Eye (tissue), 1 donor: ENCODE measurements at regions not wholly inside any gene's neighbourhood (a gene's known extent, or its start where the extent isn't known, plus 50 kb on each side); places are given as distances from the start of the nearest gene placed in this dataset.

Experiments
- DNase-seq: peaks from one replicate; pipeline ENCODE4 v3.0.0-alpha.2; 2015

DNA sequence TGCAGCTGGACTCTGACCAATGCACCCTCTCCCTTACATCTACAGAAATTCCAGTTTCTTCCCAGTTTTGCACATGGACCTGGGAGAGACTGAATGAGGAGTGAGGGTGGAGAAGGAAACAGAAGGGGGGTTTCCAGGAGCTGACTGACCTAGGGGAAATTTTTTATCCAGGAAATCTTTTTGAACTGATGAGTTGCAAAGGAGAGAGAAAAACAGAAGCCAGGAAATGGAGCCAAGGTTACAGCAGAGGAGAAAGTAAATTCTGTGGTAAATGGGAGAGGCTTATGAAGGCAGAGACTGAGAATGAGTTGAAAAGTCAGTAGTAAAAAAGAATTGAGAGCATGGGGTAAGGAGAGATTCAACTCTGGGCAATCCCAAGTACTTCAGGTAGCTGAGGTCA lies 192.8 kb downstream of the SMIM20 start:
- DNase-seq, result no peak

DNA sequence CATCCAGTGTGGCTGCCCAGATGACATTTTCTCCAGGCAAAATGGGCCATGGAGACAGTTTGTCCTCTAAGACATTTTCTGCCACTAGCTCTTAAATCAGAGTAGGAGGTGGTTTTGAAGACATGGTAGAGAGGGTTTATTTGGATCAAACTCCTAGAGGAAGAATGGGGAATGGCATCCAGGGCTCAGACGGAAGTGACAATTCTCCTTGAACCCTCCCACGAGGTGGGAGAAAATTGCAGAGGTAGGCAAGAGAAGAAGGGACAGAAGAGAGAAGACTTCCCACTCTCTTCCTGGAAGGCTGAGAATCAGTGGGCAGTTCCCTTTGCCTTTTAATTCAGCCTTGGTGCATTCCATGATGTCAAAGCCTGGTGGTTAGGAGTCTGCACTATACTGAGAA lies 194.0 kb downstream of the SMIM20 start:
- DNase-seq, result no peak

GRCh38 chr4:26110493-26110892 lies 196.5 kb downstream of the SMIM20 start:
- no peak for DNase-seq

DNA sequence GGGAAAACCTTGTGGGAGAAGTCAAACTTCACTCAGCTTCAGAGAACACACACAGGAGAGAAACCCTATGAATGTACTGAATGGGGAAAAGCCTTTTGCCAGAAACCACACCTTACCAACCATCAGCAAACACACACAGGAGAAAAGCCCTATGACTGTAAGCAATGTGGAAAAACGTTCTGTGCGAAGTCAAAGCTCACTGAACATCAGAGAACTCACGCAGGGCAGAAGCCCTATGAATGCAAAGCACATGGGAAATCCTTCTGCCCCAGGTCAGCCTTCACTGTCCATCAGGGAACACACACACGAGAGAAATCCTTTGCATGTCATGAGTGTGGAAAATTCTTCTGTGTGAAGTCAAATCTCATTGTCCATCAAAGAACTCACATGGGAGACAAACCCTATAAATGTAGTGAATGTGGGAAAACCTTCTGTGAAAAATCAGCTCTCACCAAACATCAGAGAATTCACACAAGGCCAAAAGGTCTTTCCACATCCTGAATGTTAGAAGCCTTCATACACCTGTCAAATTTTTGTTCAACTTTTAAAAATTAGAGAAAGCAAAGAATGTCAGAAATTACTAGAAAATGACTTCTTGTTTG lies 199.4 kb downstream of the SMIM20 start:
- no peak for DNase-seq

DNA sequence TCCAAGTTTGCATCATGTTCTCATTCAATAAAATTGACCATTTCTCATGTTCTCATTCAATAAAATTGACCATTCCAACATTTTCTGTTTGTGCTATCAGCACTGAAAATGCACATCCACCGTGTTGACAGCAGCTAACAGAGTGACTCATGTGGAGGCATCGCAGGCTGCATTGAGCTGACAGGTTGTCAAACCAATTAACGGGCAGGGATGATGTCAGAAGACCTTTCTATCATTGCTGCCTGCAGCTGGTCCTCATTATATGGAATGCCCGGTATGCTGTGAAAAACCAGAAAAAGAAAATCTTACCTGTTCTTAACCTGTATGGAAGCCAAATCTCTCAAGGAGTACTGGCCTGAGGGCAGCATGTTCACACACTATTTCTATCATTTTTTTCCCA lies 202.0 kb downstream of the SMIM20 start:
- peak; percentile 88 for DNase-seq

DNA sequence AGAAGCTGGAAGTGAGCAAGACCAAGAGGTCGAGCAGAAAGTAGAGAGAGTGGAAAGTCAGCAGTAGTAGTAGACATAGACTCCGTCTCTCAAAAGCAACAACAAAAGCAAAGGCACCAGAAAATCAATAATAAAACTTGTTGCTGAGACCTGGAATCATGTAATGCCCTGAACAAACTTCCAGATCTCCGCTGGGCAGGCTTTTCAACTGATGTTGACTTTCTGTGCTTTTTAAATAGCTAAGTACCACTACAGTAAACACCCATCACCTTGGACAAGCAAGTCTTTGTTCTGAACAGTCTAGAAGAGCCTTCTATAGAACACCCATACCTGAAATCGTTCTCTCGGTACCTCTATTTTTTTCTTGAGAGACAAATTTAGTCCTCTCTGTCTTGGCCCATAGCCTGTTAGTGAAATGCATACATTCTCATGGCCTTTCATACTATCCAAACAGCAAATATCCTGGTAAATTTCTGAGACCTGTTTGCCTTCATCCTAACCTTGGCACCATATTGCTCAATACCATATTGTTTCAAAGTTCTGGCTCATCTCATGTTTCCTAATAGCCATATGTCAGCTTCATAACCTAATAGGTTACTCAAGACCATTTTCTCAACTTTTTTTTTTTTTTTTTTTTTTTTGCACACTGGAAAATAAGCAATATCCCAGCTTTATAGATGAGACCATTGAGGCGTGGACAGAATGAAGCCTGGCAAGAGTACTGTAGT lies 200.6 kb upstream of the RBPJ start:
- DNase-seq, result no peak

- DNase-seq, result no peak
These were observed 198.1 kb upstream of the RBPJ start for GRCh38 chr4:26122690-26123089.

GRCh38 chr4:26124753-26125321 lies 196.0 kb upstream of the RBPJ start:
- DNase-seq, result no peak

GRCh38 chr4:26126143-26126718 lies 194.6 kb upstream of the RBPJ start:
- no peak for DNase-seq

DNA sequence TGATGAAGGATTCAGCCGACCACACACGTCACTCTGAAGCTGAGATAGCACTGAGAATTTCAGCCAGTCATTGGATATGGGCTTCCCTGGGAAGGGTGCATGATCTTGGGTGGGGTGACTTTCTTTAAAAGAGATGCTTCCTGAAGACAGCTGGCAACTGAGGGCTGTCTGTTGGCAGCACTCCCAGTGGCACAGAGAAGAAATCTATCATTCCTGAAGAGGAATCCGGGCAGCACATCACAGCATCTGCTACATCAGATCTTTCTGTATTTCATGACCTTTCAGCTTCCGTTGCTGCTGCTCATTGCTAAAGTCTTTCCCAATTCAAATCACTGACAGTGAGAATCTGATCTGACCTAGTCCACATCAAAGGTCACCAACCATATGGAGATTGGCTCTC lies 193.8 kb upstream of the RBPJ start:
- DNase-seq, result no peak

GRCh38 chr4:26127851-26128337 lies 192.9 kb upstream of the RBPJ start:
- no peak for DNase-seq

DNA sequence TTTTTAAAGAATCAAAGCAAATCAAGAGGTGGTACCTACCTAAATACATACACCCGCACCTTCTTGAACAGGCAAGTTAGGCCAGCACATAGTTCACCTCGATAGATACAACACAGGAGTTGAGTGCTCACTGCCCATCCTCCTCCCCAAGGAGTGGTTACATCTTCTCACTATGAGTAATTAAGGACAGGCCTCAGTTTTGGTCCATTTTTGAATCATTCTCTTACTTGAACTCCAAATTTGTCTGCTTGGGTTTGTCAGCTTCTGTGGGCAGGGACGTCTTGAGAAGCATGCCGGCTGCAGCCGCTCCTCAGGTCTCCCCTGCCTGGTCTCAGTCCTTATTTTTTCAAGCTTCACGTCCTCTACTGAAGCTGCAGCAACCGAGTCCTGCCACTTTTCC lies 190.6 kb upstream of the RBPJ start:
- no peak for DNase-seq

DNA sequence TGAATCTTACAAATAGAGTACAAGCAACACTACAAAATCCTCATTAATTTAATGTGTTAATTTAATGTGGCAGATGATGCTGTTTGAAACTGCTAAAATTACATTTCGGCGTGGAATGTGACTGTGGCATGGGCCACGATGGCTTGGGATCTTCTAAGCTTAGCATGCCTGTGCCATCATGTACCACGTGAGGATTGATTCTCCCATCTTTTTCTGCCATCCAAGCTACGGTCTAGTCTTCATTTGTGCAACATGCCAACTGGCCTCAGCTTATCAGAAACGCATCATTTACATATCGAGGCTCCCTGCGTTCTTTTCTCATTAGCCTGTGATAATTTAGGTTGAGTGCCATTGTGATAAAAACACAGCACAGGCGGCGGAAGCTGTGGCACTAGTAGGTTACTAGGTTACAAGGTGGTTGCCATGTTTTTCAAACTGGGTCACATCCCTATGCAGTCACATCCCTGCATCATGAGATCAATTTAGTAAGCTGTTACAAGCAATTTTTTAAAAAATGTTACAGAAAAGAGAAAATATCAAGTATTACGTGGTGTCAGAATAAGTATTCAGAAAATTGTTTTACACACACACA lies 189.9 kb upstream of the RBPJ start:
- no peak for DNase-seq

DNA sequence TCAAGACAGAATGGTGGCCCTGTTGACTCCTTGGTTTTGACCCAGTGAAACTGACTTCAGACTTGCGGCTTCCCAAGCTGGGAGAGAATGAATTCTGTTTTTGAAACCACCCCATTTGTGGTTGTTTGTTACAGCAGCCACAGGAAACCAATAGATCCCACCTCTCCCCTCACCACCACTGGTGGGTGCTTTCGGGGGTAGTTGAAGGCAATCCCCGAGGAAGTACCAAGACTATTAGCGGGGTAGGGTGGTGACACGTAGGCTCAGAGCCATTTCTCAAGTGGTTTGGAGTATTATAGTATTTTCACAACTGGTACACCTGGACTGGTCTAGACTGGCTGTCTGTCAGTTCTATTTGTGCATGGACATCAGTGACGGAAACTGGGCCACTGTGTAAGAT lies 189.1 kb upstream of the RBPJ start:
- DNase-seq, result no peak

DNA sequence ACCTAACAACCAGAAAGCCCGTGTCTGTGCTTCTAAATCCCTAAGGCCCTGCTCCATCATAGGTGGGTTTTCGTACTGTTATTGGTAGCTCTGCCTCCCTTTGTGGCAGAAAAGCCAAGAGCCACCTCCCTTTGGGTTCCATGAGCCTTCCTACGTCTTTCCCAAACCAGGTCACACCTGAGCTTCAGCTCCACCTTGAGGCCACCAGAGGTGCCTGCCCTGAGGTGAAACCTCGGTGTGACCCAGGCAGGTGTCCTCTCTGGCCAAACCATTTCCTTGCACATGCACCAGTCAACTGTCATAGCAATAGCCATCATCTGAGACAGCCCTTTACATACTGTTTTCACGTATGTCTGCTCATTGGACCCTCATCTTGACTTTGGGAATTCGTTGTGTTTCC lies 188.0 kb upstream of the RBPJ start:
- DNase-seq, result no peak

- no peak for DNase-seq
These were observed 187.0 kb upstream of the RBPJ start for GRCh38 chr4:26133840-26134239.

GRCh38 chr4:26135331-26135730 lies 185.5 kb upstream of the RBPJ start:
- no peak for DNase-seq

DNA sequence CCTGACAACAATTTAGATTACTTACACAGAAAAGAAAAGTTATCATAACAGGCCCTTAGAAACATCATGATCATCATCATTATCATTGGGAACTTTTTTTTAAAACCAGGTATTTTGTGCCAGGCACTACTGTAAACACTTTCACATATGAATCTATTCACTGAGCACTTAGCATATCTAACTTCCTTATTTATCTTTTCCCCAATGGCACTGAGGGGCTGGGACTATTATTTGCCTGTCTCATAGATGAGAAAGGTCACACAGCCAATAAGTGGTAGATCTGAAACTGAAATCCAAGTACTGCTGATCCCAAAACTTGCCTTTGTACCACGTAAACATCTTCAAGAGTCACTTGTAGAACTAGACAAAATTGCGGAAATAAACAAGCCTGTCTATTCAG lies 184.2 kb upstream of the RBPJ start:
- DNase-seq, result no peak

DNA sequence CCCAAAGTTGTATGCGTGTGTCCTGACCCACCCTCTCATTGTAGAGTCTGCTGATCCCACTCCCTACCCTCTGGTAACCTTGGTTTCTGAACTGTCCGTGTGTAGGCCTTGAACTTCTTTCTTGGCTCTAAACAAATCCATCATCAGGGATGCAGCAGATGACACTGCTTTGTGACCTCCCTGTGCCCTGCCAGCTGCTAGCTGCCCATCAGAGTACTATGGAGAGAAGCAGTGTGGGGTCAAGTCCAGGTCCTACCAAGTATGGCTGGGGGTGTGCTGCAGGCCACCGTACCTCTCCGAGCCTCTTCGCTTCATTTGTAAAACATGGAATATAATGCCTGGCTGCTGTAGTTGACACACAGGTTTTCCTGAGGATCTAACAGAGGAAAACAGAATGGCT lies 183.5 kb upstream of the RBPJ start:
- no peak for DNase-seq

DNA sequence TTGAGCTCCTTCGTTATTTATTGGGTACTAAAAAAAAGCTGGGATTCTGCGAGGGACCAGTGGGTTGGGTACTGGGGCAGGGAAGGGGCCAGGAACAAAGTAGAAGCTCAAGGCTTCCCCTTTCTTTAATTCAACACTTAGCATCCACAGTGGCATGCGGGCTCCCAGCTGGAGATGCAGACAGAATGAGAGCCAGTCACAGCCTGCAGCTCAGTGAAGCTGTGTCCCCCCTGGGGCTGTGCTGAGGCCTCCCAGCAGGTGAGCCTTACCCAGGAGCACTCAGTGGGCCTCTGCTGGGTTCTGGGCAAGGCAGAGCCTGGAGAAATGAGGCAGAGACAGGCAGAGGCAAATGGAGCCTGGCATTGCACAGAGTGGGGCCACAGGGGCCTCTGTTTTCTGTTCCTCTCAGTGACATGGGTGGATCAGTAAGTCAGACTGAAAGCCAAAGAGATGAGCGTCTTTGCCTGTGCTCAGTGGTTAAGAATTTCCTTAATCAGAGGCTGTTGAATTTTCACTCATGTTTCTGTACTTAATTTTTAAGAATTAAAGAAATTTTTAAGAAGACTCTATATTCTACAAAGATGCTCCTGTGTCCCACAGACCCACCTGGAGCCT lies 181.4 kb upstream of the RBPJ start:
- no peak for DNase-seq

DNA sequence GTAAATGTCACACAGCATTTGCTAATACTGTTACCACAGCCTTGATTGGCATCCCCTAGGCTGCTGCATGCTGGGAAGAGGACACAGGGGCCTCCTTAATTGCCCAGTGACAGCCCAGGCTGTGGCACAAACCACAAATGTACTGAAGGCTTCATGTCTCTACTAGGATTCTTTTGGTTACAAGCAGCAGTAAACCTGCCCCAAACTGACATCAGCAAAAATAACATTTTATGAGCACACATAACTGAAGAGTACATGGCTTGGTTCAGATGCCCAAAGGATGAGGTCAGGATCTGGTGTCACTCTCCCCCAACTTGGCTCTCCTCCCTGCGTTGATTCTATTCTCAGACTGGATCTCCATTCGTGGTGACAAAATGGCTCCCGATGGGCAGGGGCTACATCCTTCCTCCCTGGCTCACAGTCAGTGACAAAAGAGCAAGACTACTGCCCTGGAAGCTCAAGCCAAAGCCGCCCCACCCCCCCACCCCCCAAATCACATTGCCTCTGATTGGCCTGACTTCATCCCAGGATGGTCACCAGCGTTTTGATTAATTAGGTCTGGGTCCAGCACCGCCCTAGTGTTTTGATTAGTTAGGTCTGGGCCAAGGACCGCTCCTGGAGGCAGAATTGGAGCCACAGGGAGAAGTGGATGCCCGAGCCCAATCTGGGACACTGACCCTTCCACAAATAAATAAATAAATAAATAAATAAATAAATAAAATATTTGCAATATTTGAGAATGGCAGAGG lies 180.5 kb upstream of the RBPJ start:
- DNase-seq, result peak; percentile 23

GRCh38 chr4:26141051-26141721 lies 179.6 kb upstream of the RBPJ start:
- peak; percentile 58 for DNase-seq
